GM23248 (cell line): ENCODE measurements at regions not wholly inside any gene's neighbourhood (a gene's known extent, or its start where the extent isn't known, plus 50 kb on each side); places are given as distances from the start of the nearest gene placed in this dataset.

Experiments used
- EZH2 ChIP-seq: fragments of 200-600 bp; sonication (generic); IDR thresholded peaks from 2 replicates; pipeline ENCODE4 v1.6.1; 2018; ENCODE audit warnings: antibody characterized with exemption, mild to moderate bottlenecking; ENCODE audit not compliant: insufficient read depth, poor library complexity, severe bottlenecking
- EZH2phosphoT487 ChIP-seq: fragments of 200-600 bp; sonication (generic); IDR thresholded peaks from 2 replicates; pipeline ENCODE4 v1.6.1; 2018; ENCODE audit warnings: antibody characterized with exemption, moderate library complexity, mild to moderate bottlenecking, low read depth; ENCODE audit not compliant: insufficient read depth

GRCh38 chr20:20799716-20800312 is 87.4 kb upstream of the RALGAPA2 start:
- TF ChIP-seq EZH2 = no peak
- TF ChIP-seq EZH2phosphoT487 = no peak
